NCI-H2196 treated with DMSO at 0.1 percent for 48 hours (cell line): ENCODE measurements at regions not wholly inside any gene's neighbourhood (a gene's known extent, or its start where the extent isn't known, plus 50 kb on each side); places are given as distances from the start of the nearest gene placed in this dataset.

Experiments
- DNase-seq: peaks from one replicate; lab custom pipeline; 2025; ENCODE audit not compliant: unreplicated experiment; lab: John Stamatoyannopoulos, UW

GRCh38 chr5:143992496-143992895 is 178.0 kb downstream of the YIPF5 start:
- no peak for DNase-seq

GRCh38 chr5:144002876-144003275 is 167.6 kb downstream of the YIPF5 start:
- DNase-seq = no peak

DNA sequence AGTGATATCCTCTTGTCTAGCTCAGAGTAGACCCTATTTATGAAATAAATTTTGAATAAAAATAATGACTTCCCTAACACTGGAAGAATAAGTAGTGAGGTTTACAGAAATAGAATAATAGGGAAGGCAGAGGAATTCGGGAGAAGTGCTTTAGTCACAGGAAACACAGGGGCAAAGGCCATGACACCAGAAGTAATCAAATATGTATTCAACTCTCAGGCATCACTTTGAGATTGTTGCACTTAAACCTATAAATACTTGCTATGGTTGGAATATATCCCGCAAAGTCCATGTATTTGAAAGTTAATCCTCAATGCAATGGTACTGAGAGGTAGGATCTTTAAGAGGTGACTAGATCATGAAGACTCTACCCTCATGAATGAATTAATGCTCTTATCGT is 166.8 kb downstream of the YIPF5 start:
- no peak for DNase-seq

GRCh38 chr5:144004146-144004545 is 166.3 kb downstream of the YIPF5 start:
- no peak for DNase-seq

DNA sequence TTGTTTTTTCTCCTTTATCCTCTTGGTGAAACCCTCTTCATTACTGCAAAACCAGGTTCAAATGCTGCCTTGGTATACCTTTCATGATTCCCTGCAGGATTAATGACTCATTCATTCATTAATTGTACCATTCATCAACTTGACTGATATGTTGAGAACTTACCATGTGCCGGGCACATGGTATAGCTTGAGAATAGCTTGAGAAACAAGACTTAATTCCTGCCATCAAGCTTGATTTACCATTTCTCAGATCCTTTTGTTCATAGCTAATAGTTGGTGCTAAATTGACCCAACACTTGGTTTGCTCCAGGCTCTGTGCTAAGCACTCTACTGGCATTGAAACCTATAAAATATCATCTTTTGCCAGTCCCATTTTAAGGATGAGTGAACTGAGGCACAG is 165.7 kb downstream of the YIPF5 start:
- DNase-seq = no peak

- no peak for DNase-seq
Observed at GRCh38 chr5:144009116-144009515, 161.3 kb downstream of the YIPF5 start.

DNA sequence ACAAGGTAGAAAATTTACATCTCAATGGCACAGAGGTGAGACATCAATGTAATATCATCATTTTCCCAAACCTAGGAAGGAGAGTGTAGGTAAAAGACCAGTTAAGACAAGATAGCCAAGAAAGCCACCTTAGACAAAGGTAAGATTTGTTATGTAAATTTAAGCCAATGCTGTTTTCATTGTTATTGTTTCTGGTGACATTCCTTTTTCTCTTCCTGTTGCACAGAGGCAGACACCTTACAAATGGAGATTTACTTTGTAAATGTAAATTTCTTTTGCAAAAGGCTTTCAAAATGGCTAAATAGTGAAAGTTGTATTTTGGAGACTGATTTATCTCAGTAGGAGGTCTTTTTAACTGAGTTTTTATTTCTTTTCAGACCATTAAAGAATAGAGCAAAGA is 159.1 kb downstream of the YIPF5 start:
- no peak for DNase-seq

GRCh38 chr5:144013816-144014215 is 156.6 kb downstream of the YIPF5 start:
- no peak for DNase-seq

DNA sequence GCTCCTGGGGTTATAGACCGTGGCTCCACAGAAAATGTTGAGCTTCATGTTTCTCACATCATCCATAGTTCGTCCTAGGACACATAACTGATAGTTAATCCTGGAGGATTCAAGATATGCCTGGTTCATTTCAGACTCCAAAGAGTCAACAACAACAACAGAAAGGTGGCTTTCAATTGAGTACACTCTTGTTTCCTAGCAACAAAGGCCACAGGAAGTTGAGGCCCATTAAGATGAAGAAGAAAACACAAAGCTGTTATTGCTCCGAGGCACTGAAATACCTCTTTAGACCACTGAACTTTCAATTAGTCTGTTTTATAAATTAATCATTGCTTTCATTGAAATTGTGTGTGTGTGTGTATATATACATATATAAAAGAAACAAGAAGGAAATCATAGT is 154.5 kb downstream of the YIPF5 start:
- DNase-seq = no peak

- no peak for DNase-seq
Observed at GRCh38 chr5:144017119-144017518, 153.3 kb downstream of the YIPF5 start.

- no peak for DNase-seq
Observed at GRCh38 chr5:144017631-144018030, 152.8 kb downstream of the YIPF5 start.

- DNase-seq = no peak
Observed at GRCh38 chr5:144024090-144024489, 146.4 kb downstream of the YIPF5 start.

DNA sequence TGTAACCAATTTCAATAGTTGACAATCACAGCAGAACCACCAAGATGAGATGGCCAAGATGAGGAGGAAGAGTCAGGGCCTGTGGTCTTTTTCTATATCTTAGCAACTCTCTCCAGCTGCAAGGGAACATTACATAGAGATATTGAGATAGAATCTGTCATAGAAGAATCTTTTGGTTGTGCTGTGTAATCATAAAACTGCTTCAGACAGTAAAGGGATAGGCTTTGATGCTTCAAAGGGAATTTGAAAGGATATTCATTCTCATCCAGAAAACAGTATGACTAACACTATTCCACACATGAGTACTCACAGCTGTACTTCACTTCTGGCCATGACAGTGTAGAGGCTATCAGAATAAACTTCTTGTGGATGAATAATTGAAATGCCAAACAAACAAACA is 145.9 kb downstream of the YIPF5 start:
- DNase-seq = no peak

- no peak for DNase-seq
Observed at GRCh38 chr5:144026286-144026685, 144.2 kb downstream of the YIPF5 start.

DNA sequence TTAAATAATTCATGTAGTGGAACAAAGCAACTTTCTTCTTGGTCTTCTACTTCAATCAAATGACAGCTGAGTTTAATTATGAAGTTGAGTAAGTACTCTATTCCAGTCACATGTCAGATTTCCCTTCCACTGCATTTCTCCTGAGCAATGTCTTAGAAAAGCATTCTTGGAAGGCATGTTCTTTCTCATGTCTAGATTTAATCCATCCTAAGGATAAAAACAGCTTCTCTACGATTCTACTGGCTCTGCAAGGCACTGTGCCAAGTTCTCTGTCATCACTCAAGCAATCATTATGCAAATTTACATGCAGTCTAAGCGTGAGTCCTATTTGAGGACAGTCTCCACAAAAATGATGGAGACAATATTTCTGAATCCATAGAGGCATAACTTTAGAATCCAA is 142.4 kb downstream of the YIPF5 start:
- DNase-seq = no peak

DNA sequence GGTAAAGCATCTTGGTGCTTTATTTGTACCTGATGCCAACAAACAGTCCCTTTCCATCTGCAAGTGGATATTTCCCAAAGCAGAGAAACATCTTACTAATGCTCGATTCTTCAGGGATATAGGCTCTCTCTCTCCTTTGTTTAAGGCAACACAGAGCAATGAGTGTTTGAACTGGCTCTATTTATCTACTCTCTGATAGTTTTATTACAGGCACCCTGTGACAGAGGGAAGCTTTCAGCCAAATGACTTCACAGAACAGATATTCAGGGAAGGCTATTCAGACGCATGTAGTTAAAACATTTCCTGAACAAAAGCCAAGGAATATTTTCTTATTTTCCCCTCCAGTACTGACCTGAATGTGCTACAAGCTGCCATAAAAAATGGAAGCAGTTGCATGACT is 141.8 kb downstream of the YIPF5 start:
- DNase-seq = peak; percentile 42

DNA sequence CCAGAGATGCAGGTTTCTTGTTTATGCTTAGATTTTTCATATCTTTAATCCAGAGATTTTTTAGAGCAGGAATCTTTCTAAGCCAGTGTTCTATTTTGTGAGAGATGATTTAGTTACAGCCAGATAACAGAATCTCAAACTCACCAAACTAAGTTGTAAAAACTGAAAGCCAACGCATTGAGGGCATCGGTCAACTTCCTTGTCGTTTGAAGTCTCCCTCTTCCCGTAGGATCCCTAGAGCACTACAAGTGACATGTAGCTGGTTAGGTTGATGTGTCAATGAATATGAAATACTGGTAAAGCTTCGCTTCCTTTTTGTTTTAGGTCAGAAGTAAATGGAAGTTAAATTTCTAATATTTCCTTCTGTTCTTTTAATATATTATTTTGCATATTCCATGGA is 139.6 kb downstream of the YIPF5 start:
- DNase-seq = no peak

GRCh38 chr5:144032375-144032774 is 138.1 kb downstream of the YIPF5 start:
- no peak for DNase-seq

DNA sequence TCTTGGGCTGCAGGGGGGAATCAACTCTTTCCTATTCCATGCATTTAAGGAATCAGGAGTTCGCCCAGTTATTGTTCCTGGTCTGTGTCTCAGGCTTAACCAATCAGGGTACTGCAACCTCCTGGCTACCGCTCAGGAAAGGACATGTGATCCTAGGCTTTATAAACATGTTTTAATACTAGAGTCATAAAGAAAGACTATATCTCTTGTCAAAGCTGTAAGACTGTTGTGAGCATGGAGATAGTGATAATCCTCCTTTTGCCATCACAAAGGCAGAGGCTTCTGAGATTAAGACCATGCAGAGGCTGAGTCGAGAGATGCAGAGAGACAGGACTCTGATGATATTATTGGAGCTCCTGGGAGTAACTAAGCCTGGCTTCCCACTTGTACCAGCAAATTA is 137.0 kb downstream of the YIPF5 start:
- no peak for DNase-seq

- DNase-seq = no peak
Observed at GRCh38 chr5:144035046-144035740, 135.3 kb downstream of the YIPF5 start.

DNA sequence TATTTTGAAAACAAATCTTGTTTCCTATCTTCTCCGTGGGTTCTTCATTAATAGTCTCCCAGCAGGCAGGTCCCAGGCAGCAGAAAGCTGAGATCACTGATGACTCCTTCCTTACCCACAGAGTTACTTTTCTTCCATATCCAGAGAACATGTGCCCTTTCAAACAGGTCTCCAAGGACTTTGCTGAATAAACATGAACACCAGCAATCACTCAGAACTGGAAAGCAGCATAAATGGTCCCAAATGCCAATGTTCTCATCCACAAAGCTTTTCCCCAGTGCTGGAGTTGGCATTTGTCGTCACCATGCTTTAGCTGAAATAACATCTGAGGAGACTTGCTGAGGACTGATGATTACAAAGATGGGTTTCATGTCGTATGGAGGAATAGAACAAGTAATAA is 134.0 kb downstream of the YIPF5 start:
- no peak for DNase-seq

GRCh38 chr5:144040615-144041305 is 129.7 kb downstream of the YIPF5 start:
- DNase-seq = no peak

DNA sequence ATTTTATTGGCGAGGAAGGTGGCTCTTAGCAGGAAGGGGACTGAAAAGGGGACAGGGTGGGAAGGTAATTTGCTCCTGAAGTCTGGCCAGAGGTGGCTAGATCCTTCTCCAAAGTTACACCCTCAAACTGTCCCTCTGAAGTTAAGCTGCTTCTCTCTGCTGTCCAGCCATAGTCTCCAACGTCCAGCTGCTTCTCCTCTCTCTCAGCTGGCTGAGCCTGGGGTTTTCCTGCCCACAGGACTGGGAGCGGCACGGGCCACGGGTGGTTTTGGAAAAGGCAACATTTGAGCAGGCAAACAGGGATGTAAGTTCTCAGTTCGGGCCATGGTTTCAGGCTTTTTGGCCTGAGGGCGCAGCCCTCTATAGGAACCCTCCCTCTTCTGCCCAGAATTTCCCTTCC is 128.3 kb downstream of the YIPF5 start:
- DNase-seq = no peak
